ENCODE measurements at regions not wholly inside any gene's neighbourhood (a gene's known extent, or its start where the extent isn't known, plus 50 kb on each side); places are given as distances from the start of the nearest gene placed in this dataset.

DNA sequence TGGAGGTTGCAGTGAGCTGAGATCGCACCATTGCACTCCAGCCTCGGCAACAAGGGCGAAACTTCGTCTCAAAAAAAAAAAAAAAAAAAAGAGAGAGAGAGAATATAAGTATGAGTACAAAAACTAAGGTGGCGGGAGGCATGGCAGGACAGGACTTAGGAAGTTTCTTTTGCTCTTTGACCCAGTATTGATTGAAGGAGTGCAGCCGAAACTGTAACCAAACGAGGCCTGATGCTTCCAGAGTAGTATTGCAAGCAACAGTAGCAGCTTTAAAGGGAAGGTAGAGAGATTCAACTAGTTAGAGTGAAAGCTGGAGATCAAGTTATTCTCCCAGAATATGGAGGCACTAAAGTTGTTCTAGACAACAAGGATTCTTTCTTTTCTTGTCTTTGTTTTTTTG, 99.2 kb upstream of the CASZ1 start:
- ChIA-PET CTCF (no interaction called here), POLR2A (no interaction called here)
- Histone ChIP-seq H3K9me3 (ENCODE audit: control insufficient read depth, insufficient read depth, low read length) (no peaks in the 10 kb centered on the region), H3K4me3 (ENCODE audit: low read depth, low read length) (no peak overlapping the region), H3K27me3 (ENCODE audit: control insufficient read depth, insufficient read depth, low read length) (peaks cover 20% of the 10 kb centered on the region), H3K27ac (ENCODE audit: low read depth, low read length) (no peak overlapping the region)
- DNase-seq (ENCODE audit: low read depth, low spot score), result no peak
- TF ChIP-seq, protein P1, sequence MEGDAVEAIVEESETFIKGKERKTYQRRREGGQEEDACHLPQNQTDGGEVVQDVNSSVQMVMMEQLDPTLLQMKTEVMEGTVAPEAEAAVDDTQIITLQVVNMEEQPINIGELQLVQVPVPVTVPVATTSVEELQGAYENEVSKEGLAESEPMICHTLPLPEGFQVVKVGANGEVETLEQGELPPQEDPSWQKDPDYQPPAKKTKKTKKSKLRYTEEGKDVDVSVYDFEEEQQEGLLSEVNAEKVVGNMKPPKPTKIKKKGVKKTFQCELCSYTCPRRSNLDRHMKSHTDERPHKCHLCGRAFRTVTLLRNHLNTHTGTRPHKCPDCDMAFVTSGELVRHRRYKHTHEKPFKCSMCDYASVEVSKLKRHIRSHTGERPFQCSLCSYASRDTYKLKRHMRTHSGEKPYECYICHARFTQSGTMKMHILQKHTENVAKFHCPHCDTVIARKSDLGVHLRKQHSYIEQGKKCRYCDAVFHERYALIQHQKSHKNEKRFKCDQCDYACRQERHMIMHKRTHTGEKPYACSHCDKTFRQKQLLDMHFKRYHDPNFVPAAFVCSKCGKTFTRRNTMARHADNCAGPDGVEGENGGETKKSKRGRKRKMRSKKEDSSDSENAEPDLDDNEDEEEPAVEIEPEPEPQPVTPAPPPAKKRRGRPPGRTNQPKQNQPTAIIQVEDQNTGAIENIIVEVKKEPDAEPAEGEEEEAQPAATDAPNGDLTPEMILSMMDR (IDR thresholded peaks at IDR 0.05; ENCODE audit: low read depth, low read length), result no peak

DNA sequence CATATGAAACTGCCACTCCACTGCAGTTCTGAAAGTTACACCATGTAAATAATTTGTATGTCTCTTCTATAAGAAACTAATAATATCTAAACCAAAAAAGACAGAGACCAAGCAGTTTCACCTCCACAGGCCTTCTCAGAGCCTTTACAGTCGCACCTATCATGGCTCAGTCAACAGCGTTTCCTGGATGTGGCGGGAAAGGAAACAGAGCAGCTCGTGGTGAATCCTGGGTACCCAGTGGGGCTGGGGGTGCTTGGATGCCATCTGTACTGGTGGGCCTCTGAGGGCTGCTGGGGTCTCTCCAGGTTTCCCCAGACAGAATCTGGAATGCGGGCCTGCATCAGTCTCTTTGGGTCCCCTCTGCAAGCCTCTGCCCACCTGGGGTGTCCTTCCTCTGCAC, 100.2 kb upstream of the CASZ1 start:
- TF ChIP-seq, protein P1 (IDR thresholded peaks at IDR 0.05; ENCODE audit: low read depth, low read length), result no peak
- no peak overlapping the region for H3K4me3 ChIP-seq (ENCODE audit: low read depth, low read length)
- no peaks in the 10 kb centered on the region for H3K9me3 ChIP-seq (ENCODE audit: control insufficient read depth, insufficient read depth, low read length)
- ChIA-PET CTCF (no interaction called here), POLR2A (no interaction called here)
- no peak for DNase-seq (ENCODE audit: low read depth, low spot score)
- H3K27me3 ChIP-seq (ENCODE audit: control insufficient read depth, insufficient read depth, low read length), result peaks cover 12% of the 10 kb centered on the region
- no peak overlapping the region for H3K27ac ChIP-seq (ENCODE audit: low read depth, low read length)

DNA sequence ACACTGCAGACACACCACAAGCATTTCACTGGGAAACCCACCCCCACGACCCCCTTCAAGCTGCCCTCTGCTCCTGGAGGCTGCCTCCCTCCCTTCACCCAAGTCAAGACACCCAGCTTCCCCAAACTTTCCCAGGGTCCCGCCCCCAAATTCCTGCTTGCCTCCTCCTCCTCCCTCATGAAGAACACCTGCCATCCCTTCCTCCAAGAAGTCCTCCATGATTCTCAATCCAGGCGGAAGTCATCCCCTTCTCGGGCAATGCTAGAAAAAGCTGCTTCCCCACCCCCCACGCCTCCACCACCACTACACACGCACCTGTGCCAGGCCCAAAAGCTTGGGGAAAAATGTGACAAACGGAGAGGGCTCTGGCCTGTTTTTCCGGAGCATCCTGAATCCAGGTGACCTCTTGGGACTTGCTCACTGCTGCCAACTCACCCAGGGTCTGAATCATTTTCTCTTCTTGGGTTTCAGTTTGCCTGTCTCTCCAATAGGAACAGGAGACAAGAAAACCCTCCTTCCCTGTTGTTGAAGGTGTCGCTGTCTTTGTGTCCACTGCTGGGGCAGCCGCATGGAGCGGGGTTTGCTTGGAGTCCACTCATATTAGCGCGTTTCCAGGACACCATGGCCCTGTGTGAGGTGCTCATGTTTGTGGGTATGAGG, 101.0 kb upstream of the CASZ1 start:
- Histone ChIP-seq H3K4me3 (ENCODE audit: low read depth, low read length) (no peak overlapping the region), H3K9me3 (ENCODE audit: control insufficient read depth, insufficient read depth, low read length) (no peaks in the 10 kb centered on the region), H3K27ac (ENCODE audit: low read depth, low read length) (no peak overlapping the region), H3K27me3 (ENCODE audit: control insufficient read depth, insufficient read depth, low read length) (peaks cover 6% of the 10 kb centered on the region)
- ChIA-PET CTCF (interaction anchor here (0.5 kb wide), 1 partner anchor 30 kb away, joined by 3 read pairs; no protein-coding TSS in a partner anchor), POLR2A (no interaction called here)
- DNase-seq (ENCODE audit: low read depth, low spot score), result no peak
- TF ChIP-seq, protein P1 (IDR thresholded peaks at IDR 0.05; ENCODE audit: low read depth, low read length), result no peak

DNA sequence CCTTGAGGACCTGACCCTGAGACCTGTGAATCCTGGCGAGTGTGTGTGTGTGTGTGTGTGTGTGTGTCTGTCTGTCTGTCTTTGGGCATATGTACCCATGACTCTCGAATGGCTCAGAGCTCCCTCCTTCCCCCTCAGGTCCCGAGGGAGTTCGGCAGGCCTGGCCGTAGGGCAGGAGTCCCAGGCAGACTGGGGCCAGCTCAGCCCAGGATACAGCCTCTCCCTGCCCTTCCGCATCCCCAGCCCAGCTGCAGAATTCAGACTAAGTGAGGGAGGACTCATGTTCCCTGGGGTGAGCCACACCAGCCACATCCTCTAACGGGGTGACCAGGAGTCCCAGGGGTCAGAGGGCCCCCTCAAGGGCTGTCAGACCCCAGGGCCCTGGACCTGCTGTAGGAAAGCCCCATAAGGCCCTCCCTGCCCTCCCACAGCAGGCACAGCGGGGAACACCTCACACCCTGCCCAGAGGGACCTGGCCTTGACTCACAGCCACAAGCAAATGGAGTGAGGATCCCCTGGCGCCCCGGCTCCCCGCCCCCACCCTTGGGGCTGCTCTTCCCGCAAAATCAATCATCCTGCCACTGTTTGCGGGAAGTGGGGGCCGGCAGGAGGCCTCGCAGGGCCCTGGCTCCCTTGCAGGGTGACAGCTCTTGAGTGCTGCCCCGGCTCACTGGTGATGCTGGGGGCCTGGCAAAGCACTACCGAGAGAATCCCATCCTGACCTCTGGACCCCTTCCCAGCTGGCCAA, 101.7 kb upstream of the CASZ1 start:
- no peak for DNase-seq (ENCODE audit: low read depth, low spot score)
- Histone ChIP-seq H3K9me3 (ENCODE audit: control insufficient read depth, insufficient read depth, low read length) (no peaks in the 10 kb centered on the region), H3K27ac (ENCODE audit: low read depth, low read length) (no peak overlapping the region), H3K27me3 (ENCODE audit: control insufficient read depth, insufficient read depth, low read length) (peaks cover 9% of the 10 kb centered on the region), H3K4me3 (ENCODE audit: low read depth, low read length) (no peak overlapping the region)
- ChIA-PET POLR2A (no interaction called here), CTCF (interaction anchor here (0.5 kb wide), 1 partner anchor 31 kb away, joined by 3 read pairs; no protein-coding TSS in a partner anchor)
- TF ChIP-seq, protein P1 (IDR thresholded peaks at IDR 0.05; ENCODE audit: low read depth, low read length), result no peak

DNA sequence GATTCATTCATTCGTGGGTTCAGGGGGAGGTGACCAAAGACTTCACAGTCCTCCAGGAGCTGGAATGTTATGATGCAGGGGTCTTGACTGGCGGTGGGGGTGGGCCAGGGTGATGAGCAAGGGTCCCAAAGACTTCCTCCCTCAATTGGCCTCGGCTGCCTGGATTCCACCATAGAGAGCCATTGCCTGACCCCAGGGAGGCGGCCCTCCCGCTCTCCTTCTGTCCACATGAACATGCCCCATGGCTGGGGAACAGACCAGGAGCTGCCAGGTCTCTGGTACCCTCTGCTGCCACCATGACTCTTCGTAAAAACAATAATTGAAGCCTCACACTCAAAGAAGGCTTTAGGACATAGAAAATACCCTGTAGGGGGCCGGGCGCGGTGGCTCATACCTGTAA, 102.5 kb upstream of the CASZ1 start:
- CTCF ChIA-PET, result no interaction called here
- Histone ChIP-seq H3K9me3 (ENCODE audit: control insufficient read depth, insufficient read depth, low read length) (no peaks in the 10 kb centered on the region), H3K4me3 (ENCODE audit: low read depth, low read length) (no peak overlapping the region), H3K27me3 (ENCODE audit: control insufficient read depth, insufficient read depth, low read length) (peaks cover 9% of the 10 kb centered on the region), H3K27ac (ENCODE audit: low read depth, low read length) (no peak overlapping the region)
- POLR2A ChIA-PET, result no interaction called here
- DNase-seq (ENCODE audit: low read depth, low spot score), result no peak
- TF ChIP-seq, protein P1 (IDR thresholded peaks at IDR 0.05; ENCODE audit: low read depth, low read length), result no peak
